DOHH2 (cell line): ENCODE measurements at regions not wholly inside any gene's neighbourhood (a gene's known extent, or its start where the extent isn't known, plus 50 kb on each side); places are given as distances from the start of the nearest gene placed in this dataset.

Source experiments
- H3F3A ChIP-seq: fragments of 200-600 bp; sonication (generic), shearing (Covaris generic); 2 replicates; pipeline ENCODE4 v1.6.0; 2016; ENCODE audit warnings: antibody characterized with exemption, mild to moderate bottlenecking; ENCODE audit not compliant: control insufficient read depth, insufficient read depth
- H3K27ac ChIP-seq: fragments of 200-600 bp; sonication (generic); 2 replicates; pipeline ENCODE4 v1.5.1; 2014; ENCODE audit warnings: low read depth, mild to moderate bottlenecking, low read length, moderate library complexity
- H3K27me3 ChIP-seq: fragments of 200-600 bp; sonication (generic); 2 replicates; pipeline ENCODE4 v1.6.1; 2014; ENCODE audit warnings: mild to moderate bottlenecking, low read length, mixed read lengths; ENCODE audit not compliant: control insufficient read depth
- H3K36me3 ChIP-seq: fragments of 200-600 bp; sonication (generic); 2 replicates; pipeline ENCODE4 v1.6.1; 2014; ENCODE audit warnings: mild to moderate bottlenecking, low read length, moderate library complexity, mixed read lengths; ENCODE audit not compliant: control insufficient read depth
- H3K4me1 ChIP-seq: fragments of 200-600 bp; sonication (generic); 2 replicates; pipeline ENCODE4 v1.6.1; 2014; ENCODE audit warnings: mild to moderate bottlenecking, low read length, mixed read lengths; ENCODE audit not compliant: control insufficient read depth
- H3K4me2 ChIP-seq: fragments of 200-600 bp; sonication (generic); 2 replicates; pipeline ENCODE4 v1.6.0; 2014; ENCODE audit warnings: mild to moderate bottlenecking, low read length, moderate library complexity
- H3K4me3 ChIP-seq: fragments of 200-600 bp; sonication (generic); 2 replicates; pipeline ENCODE4 v1.5.1; 2014; ENCODE audit warnings: mild to moderate bottlenecking, low read length, mixed read lengths
- H3K79me2 ChIP-seq: fragments of 200-600 bp; sonication (generic); 2 replicates; pipeline ENCODE4 v1.6.1; 2014; ENCODE audit warnings: mild to moderate bottlenecking, low read length, mixed read lengths; ENCODE audit not compliant: control insufficient read depth
- H3K9me2 ChIP-seq: fragments of 200-600 bp; sonication (generic); replicated peaks from 2 replicates; pipeline ENCODE4 v1.6.1; 2014; ENCODE audit warnings: mild to moderate bottlenecking, low read length, mixed read lengths; ENCODE audit not compliant: control insufficient read depth
- H3K9me3 ChIP-seq: fragments of 200-600 bp; sonication (generic); 2 replicates; pipeline ENCODE4 v1.6.1; 2014; ENCODE audit warnings: antibody characterized with exemption, low read length, mixed read lengths; ENCODE audit not compliant: control insufficient read depth, insufficient read depth
- H4K20me1 ChIP-seq: fragments of 200-600 bp; sonication (generic); 2 replicates; pipeline ENCODE4 v1.6.0; 2014; ENCODE audit warnings: low read depth, mild to moderate bottlenecking, antibody characterized with exemption, low read length, moderate library complexity; ENCODE audit not compliant: control insufficient read depth, insufficient read depth
- CTCF ChIP-seq: fragments of 200-600 bp; sonication (generic); IDR thresholded peaks from one replicate; pipeline ENCODE4 v1.5.1; 2014; ENCODE audit warnings: antibody characterized with exemption, mild to moderate bottlenecking, low read depth, low read length; ENCODE audit not compliant: poor library complexity, severe bottlenecking
- EZH2phosphoT487 ChIP-seq: fragments of 200-600 bp; sonication (generic); IDR thresholded peaks from 2 replicates; pipeline ENCODE4 v1.6.1; 2017; ENCODE audit warnings: borderline replicate concordance, mild to moderate bottlenecking, antibody characterized with exemption, low read length, moderate library complexity, mixed read lengths

- Histone ChIP-seq H3K4me2 (no peak overlapping the region), H3K27ac (no peak overlapping the region), H3K79me2 (no peaks in the 10 kb centered on the region), H3K9me3 (no peaks in the 10 kb centered on the region), H4K20me1 (no peaks in the 10 kb centered on the region), H3K9me2 (no peaks in the 10 kb centered on the region), H3F3A (no peaks in the 10 kb centered on the region), H3K27me3 (no peaks in the 10 kb centered on the region), H3K36me3 (no peaks in the 10 kb centered on the region), H3K4me3 (no peak overlapping the region), H3K4me1 (no peaks in the 10 kb centered on the region)
- TF ChIP-seq CTCF = no peak
- no peak for TF ChIP-seq EZH2phosphoT487
Measured at GRCh38 chr14:98341211-98341610, 930.8 kb downstream of the BCL11B start.

- no peak overlapping the region for H3K4me2 ChIP-seq
- no peaks in the 10 kb centered on the region for H3K9me2 ChIP-seq
- no peaks in the 10 kb centered on the region for H3K9me3 ChIP-seq
- TF ChIP-seq CTCF (no peak), EZH2phosphoT487 (no peak)
- H3K79me2 ChIP-seq = no peaks in the 10 kb centered on the region
- H3K27ac ChIP-seq = no peak overlapping the region
- H3K27me3 ChIP-seq = no peaks in the 10 kb centered on the region
- no peak overlapping the region for H3K4me3 ChIP-seq
- no peaks in the 10 kb centered on the region for H3F3A ChIP-seq
- H3K4me1 ChIP-seq = no peaks in the 10 kb centered on the region
- H4K20me1 ChIP-seq = no peaks in the 10 kb centered on the region
- H3K36me3 ChIP-seq = no peaks in the 10 kb centered on the region
Measured at GRCh38 chr14:98345161-98345560, 926.8 kb downstream of the BCL11B start.

- TF ChIP-seq EZH2phosphoT487 (no peak), CTCF (no peak)
- H3K27me3 ChIP-seq = no peaks in the 10 kb centered on the region
- no peaks in the 10 kb centered on the region for H3K4me1 ChIP-seq
- H3K36me3 ChIP-seq = no peaks in the 10 kb centered on the region
- no peak overlapping the region for H3K27ac ChIP-seq
- no peaks in the 10 kb centered on the region for H3F3A ChIP-seq
- no peaks in the 10 kb centered on the region for H3K9me3 ChIP-seq
- no peaks in the 10 kb centered on the region for H4K20me1 ChIP-seq
- no peaks in the 10 kb centered on the region for H3K9me2 ChIP-seq
- H3K4me3 ChIP-seq = no peak overlapping the region
- no peak overlapping the region for H3K4me2 ChIP-seq
- no peaks in the 10 kb centered on the region for H3K79me2 ChIP-seq
Measured at GRCh38 chr14:98347686-98348085, 924.3 kb downstream of the BCL11B start.

- Histone ChIP-seq H3K27me3 (no peaks in the 10 kb centered on the region), H3K4me2 (no peak overlapping the region), H3F3A (no peaks in the 10 kb centered on the region), H3K79me2 (no peaks in the 10 kb centered on the region), H3K4me3 (no peak overlapping the region), H3K4me1 (no peaks in the 10 kb centered on the region), H3K36me3 (no peaks in the 10 kb centered on the region), H3K27ac (no peak overlapping the region), H4K20me1 (no peaks in the 10 kb centered on the region), H3K9me2 (no peaks in the 10 kb centered on the region), H3K9me3 (no peaks in the 10 kb centered on the region)
- TF ChIP-seq EZH2phosphoT487 = no peak
- TF ChIP-seq CTCF = no peak
Measured at GRCh38 chr14:98348505-98348904, 923.5 kb downstream of the BCL11B start.
